B cell (primary cell): ENCODE measurements at regions not wholly inside any gene's neighbourhood (a gene's known extent, or its start where the extent isn't known, plus 50 kb on each side); places are given as distances from the start of the nearest gene placed in this dataset.

Experiments used
- ATAC-seq: fragments of 200-7000 bp; cut with Tn5 transposase; one replicate; pipeline ENCODE4 v1.10.0; 2021; ENCODE audit warnings: low read depth, mild to moderate bottlenecking, moderate number of reproducible peaks, moderate library complexity
- CTCF ChIA-PET: fragments of 350-600 bp; sonication (Branson Sonifier 250); formaldehyde crosslinking; loops from one replicate; lab custom pipeline; 2021; ENCODE audit warnings: antibody characterized with exemption, inconsistent platforms; lab: Charles Lee
- POLR2A ChIA-PET: fragments of 350-600 bp; sonication (Branson Sonifier 250); formaldehyde crosslinking; loops from one replicate; lab custom pipeline; 2021; ENCODE audit warnings: antibody characterized with exemption; lab: Charles Lee
- DNase-seq: peaks from one replicate; pipeline ENCODE4 v3.0.0; 2013
- H2AFZ ChIP-seq: 2 replicates; pipeline ENCODE4 v1.6.1; 2012; ENCODE audit warnings: mild to moderate bottlenecking, low read depth, low read length; ENCODE audit not compliant: insufficient read depth, poor library complexity, severe bottlenecking
- H3K27ac ChIP-seq, 2 donors: 1 replicate in 1 of 2; 2 replicates in 1 of 2; pipeline ENCODE4 v1.5.1; 2012 to 2013; ENCODE audit warnings: low read length in 2 of 2, mild to moderate bottlenecking in 2 of 2, moderate library complexity in 1 of 2
- H3K27me3 ChIP-seq, 4 experiments: fragments of 200-600 bp in 1 of 4; sonication (generic) in 1 of 4; replicated peaks in 1 of 4; 1 replicate in 2 of 4; 2 replicates in 2 of 4; pipeline versions ENCODE4 v1.6.1 to v1.7.0; 2013 to 2016; ENCODE audit warnings: low read length in 3 of 4, mild to moderate bottlenecking in 2 of 4, mixed read lengths in 1 of 4, moderate library complexity in 1 of 4; ENCODE audit not compliant: insufficient read depth in 4 of 4, control insufficient read depth in 3 of 4; ENCODE audit errors: control extremely low read depth in 1 of 4
- H3K36me3 ChIP-seq, 2 experiments: replicated peaks in 1 of 2; 1 replicate in 1 of 2; 2 replicates in 1 of 2; pipeline versions ENCODE4 v1.6.1 to v1.7.1; 2013; ENCODE audit warnings: low read length in 1 of 2; ENCODE audit not compliant: insufficient read depth in 2 of 2, control insufficient read depth in 1 of 2; ENCODE audit errors: control extremely low read depth in 1 of 2, extremely low read depth in 1 of 2
- H3K4me1 ChIP-seq, 2 donors: fragments of 200-600 bp in 1 of 2; sonication (generic) in 1 of 2; 1 replicate in 1 of 2; 2 replicates in 1 of 2; pipeline versions ENCODE4 v1.5.1 to v1.6.1; 2013 to 2017; ENCODE audit warnings: low read length in 2 of 2; ENCODE audit not compliant: control insufficient read depth in 2 of 2, insufficient read depth in 2 of 2
- H3K4me2 ChIP-seq: replicated peaks from 2 replicates; pipeline ENCODE3; 2012; ENCODE audit warnings: mild to moderate bottlenecking, low read depth, low read length; ENCODE audit not compliant: poor library complexity, severe bottlenecking
- H3K4me3 ChIP-seq, 5 experiments: fragments of 200-600 bp in 1 of 5; sonication (generic) in 1 of 5; 1 replicate in 3 of 5; 2 replicates in 2 of 5; pipeline versions ENCODE4 v1.5.1 to v1.7.0; 2011 to 2016; ENCODE audit warnings: low read length in 4 of 5, mild to moderate bottlenecking in 4 of 5, low read depth in 2 of 5, control low read depth in 1 of 5, moderate library complexity in 1 of 5; ENCODE audit not compliant: insufficient read depth in 1 of 5; ENCODE audit errors: control extremely low read depth in 1 of 5, extremely low read depth in 1 of 5
- H3K79me2 ChIP-seq: fragments of 200-600 bp; sonication (generic); one replicate; pipeline ENCODE4 v1.6.0; 2016; ENCODE audit warnings: low read length; ENCODE audit not compliant: control insufficient read depth, insufficient read depth
- H3K9ac ChIP-seq: fragments of 200-600 bp; sonication (generic); 2 replicates; pipeline ENCODE4 v1.6.1; 2017; ENCODE audit warnings: mild to moderate bottlenecking, low read length, moderate library complexity
- H3K9me3 ChIP-seq, 3 donors: one replicate each; pipeline versions ENCODE4 v1.6.1 to v1.7.1; 2013; ENCODE audit warnings: low read length in 2 of 3; ENCODE audit not compliant: control insufficient read depth in 2 of 3, insufficient read depth in 1 of 3; ENCODE audit errors: control extremely low read depth in 1 of 3
- H4K20me1 ChIP-seq: 2 replicates; pipeline ENCODE4 v1.6.0; 2012; ENCODE audit warnings: mild to moderate bottlenecking, low read length; ENCODE audit not compliant: insufficient read depth, control insufficient read depth, poor library complexity, severe bottlenecking
- H3K27ac Mint-ChIP-seq: one replicate; pipeline ENCODE4 v1.8.0; 2021; ENCODE audit warnings: mixed read lengths
- H3K27me3 Mint-ChIP-seq: one replicate; pipeline ENCODE4 v1.8.0; 2021; ENCODE audit warnings: mixed read lengths
- H3K4me1 Mint-ChIP-seq: one replicate; pipeline ENCODE4 v1.8.0; 2021; ENCODE audit warnings: mixed read lengths
- H3K4me3 Mint-ChIP-seq: one replicate; pipeline ENCODE4 v1.8.0; 2021; ENCODE audit warnings: mixed read lengths
- H3K9me3 Mint-ChIP-seq: one replicate; pipeline ENCODE4 v1.8.0; 2022; ENCODE audit warnings: mixed read lengths; ENCODE audit not compliant: insufficient read depth
- EZH2 ChIP-seq: IDR thresholded peaks from 2 replicates; pipeline ENCODE4 v1.6.1; 2012; ENCODE audit warnings: borderline replicate concordance, low read depth, mild to moderate bottlenecking, moderate library complexity, low read length; ENCODE audit not compliant: insufficient read depth, poor library complexity, severe bottlenecking
- WGBS: methylation state at CpG from one replicate; pipeline ENCODE4 v1.1.5; 2013; ENCODE audit warnings: missing lambda C conversion rate; ENCODE audit not compliant: insufficient coverage; 5-methylcytosine and 5-hydroxymethylcytosine counted together
- intact Hi-C: fragments of 100-400 bp; cut with micrococcal nuclease; formaldehyde crosslinking; loops from one replicate; pipeline ENCODE4 v1.10.0; 2022
- TF ChIP-seq, protein P1 (sequence below): fragments of 200-600 bp; IDR thresholded peaks from one replicate; pipeline ENCODE4 v1.8.0; 2022; ENCODE audit warnings: antibody characterized with exemption, mild to moderate bottlenecking

DNA sequence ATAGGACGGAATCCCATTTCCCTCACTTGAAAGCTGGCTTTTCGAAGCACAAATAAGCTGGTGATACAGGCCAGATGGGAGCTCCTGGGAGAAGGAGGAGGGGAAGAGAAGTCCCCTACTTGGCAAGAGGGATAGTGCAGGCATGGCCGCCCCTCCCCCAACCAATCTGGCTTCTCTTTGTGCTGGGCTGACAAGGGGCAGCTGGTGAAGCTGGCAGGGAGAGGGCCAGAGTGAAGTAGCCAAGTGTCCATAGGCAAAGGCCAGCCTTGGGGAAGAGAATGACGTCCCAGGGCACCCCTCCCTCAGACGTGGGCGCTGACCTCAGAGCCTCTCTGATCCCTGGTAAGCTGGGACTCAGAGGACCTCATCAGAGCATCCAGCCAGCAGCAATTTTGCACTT, 78.7 kb upstream of the GRAMD1B start:
- no peaks in the 10 kb centered on the region for H3K4me1 Mint-ChIP-seq
- H3K4me2 ChIP-seq = no peak overlapping the region
- H3K27me3 Mint-ChIP-seq = peaks cover 8% of the 10 kb centered on the region
- ChIA-PET CTCF (no interaction called here), POLR2A (no interaction called here)
- no peaks in the 10 kb centered on the region for H3K36me3 ChIP-seq
- no peak overlapping the region for H3K27ac ChIP-seq
- H3K9me3 Mint-ChIP-seq = no peaks in the 10 kb centered on the region
- ATAC-seq = no peak
- 90% methylated on average over 5 of the region's 6 CpGs for WGBS
- no peak overlapping the region for H3K4me3 Mint-ChIP-seq
- no peaks in the 10 kb centered on the region for H3K4me1 ChIP-seq
- no peaks in the 10 kb centered on the region for H3K27me3 ChIP-seq
- TF ChIP-seq, protein P1, sequence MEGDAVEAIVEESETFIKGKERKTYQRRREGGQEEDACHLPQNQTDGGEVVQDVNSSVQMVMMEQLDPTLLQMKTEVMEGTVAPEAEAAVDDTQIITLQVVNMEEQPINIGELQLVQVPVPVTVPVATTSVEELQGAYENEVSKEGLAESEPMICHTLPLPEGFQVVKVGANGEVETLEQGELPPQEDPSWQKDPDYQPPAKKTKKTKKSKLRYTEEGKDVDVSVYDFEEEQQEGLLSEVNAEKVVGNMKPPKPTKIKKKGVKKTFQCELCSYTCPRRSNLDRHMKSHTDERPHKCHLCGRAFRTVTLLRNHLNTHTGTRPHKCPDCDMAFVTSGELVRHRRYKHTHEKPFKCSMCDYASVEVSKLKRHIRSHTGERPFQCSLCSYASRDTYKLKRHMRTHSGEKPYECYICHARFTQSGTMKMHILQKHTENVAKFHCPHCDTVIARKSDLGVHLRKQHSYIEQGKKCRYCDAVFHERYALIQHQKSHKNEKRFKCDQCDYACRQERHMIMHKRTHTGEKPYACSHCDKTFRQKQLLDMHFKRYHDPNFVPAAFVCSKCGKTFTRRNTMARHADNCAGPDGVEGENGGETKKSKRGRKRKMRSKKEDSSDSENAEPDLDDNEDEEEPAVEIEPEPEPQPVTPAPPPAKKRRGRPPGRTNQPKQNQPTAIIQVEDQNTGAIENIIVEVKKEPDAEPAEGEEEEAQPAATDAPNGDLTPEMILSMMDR = no peak
- no peak for TF ChIP-seq EZH2
- no peak overlapping the region for H2AFZ ChIP-seq
- no peak overlapping the region for H3K27ac Mint-ChIP-seq
- H3K9me3 ChIP-seq = no peaks in the 10 kb centered on the region
- no peaks in the 10 kb centered on the region for H3K79me2 ChIP-seq
- H4K20me1 ChIP-seq = no peaks in the 10 kb centered on the region
- intact Hi-C loops = no loop called here
- H3K4me3 ChIP-seq = no peak overlapping the region
- no peak for DNase-seq
- H3K9ac ChIP-seq = no peak overlapping the region

DNA sequence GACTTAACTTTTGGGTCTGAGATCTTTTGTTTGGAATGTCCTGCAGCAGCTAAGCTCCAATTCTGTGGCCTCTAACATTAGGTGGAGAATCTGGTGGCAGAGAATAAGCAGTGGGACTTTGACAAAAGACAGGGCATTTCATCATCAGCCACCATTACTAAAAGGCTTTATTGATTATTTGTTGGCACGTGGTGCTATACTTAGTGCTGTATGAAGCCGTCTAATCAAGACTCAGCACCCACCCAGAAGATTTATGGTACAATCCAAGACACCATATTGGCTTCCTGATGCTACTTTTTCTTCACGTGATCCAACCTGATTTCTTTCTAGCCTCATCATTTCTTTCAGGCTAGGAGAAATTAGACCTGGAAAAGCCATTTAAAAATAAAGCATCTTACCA, 80.7 kb upstream of the GRAMD1B start:
- TF ChIP-seq, protein P1 = no peak
- TF ChIP-seq EZH2 = no peak
- Histone ChIP-seq H3K9me3 (no peaks in the 10 kb centered on the region), H2AFZ (no peak overlapping the region), H3K4me3 (no peak overlapping the region), H3K36me3 (no peaks in the 10 kb centered on the region), H3K79me2 (no peaks in the 10 kb centered on the region), H4K20me1 (no peaks in the 10 kb centered on the region), H3K4me2 (no peak overlapping the region), H3K9ac (no peak overlapping the region), H3K4me1 (no peaks in the 10 kb centered on the region), H3K27me3 (no peaks in the 10 kb centered on the region), H3K27ac (no peak overlapping the region)
- DNase-seq = no peak
- Mint-ChIP-seq H3K4me3 (no peak overlapping the region), H3K9me3 (no peaks in the 10 kb centered on the region), H3K4me1 (no peaks in the 10 kb centered on the region), H3K27me3 (peaks cover 3% of the 10 kb centered on the region), H3K27ac (no peak overlapping the region)
- intact Hi-C loops = no loop called here
- CTCF ChIA-PET = no interaction called here
- no peak for ATAC-seq
- WGBS = 100% methylated on average over 1 of the region's 3 CpGs
- POLR2A ChIA-PET = no interaction called here
